GM13976 (cell line): ENCODE measurements at regions not wholly inside any gene's neighbourhood (a gene's known extent, or its start where the extent isn't known, plus 50 kb on each side); places are given as distances from the start of the nearest gene placed in this dataset.

ENCODE experiments used
- DNase-seq: peaks from one replicate; pipeline ENCODE4 v3.0.0; 2012; ENCODE audit warnings: low spot score
- CTCF ChIP-seq: IDR thresholded peaks from 2 replicates; pipeline ENCODE4 v1.5.1; 2012; ENCODE audit warnings: borderline replicate concordance, mild to moderate bottlenecking; ENCODE audit not compliant: insufficient read depth; ENCODE audit errors: extremely low read depth, missing control alignments, control extremely low read depth
- in situ Hi-C: fragments of 300-500 bp; cut with MboI; formaldehyde crosslinking; loops from one replicate; pipeline ENCODE4 v1.12.0; 2022; ENCODE audit warnings: low sequenced_read_pairs, mixed read lengths, inconsistent platforms; ENCODE audit not compliant: unreplicated experiment

- no peak for TF ChIP-seq CTCF
- in situ Hi-C loops, result no loop called here
- no peak for DNase-seq
Observed at GRCh38 chr4:167652267-167652666, 418.0 kb upstream of the SPOCK3 start.

- TF ChIP-seq CTCF, result no peak
- in situ Hi-C loops, result no loop called here
- DNase-seq, result no peak
Observed at GRCh38 chr4:167688660-167689142, 403.6 kb upstream of the ANXA10 start.

GRCh38 chr4:167702391-167702790 is 389.9 kb upstream of the ANXA10 start:
- no peak for DNase-seq
- TF ChIP-seq CTCF, result no peak
- in situ Hi-C loops, result no loop called here

- no peak for DNase-seq
- in situ Hi-C loops, result no loop called here
- no peak for TF ChIP-seq CTCF
Observed at GRCh38 chr4:167711517-167711916, 380.8 kb upstream of the ANXA10 start.

- no peak for DNase-seq
- in situ Hi-C loops, result no loop called here
- TF ChIP-seq CTCF, result no peak
Observed at GRCh38 chr4:167713756-167714155, 378.6 kb upstream of the ANXA10 start.

GRCh38 chr4:167715176-167715575 is 377.2 kb upstream of the ANXA10 start:
- in situ Hi-C loops, result no loop called here
- no peak for TF ChIP-seq CTCF
- DNase-seq, result no peak

- in situ Hi-C loops, result no loop called here
- TF ChIP-seq CTCF, result no peak
- no peak for DNase-seq
Observed at GRCh38 chr4:167717495-167717894, 374.8 kb upstream of the ANXA10 start.
